Fibroblast of lung (primary cell): ENCODE measurements at regions not wholly inside any gene's neighbourhood (a gene's known extent, or its start where the extent isn't known, plus 50 kb on each side); places are given as distances from the start of the nearest gene placed in this dataset.

Experiments
- EZH2 ChIP-seq: IDR thresholded peaks from 2 replicates; pipeline ENCODE4 v1.5.1; 2012; ENCODE audit warnings: low read length, control low read depth, mild to moderate bottlenecking; ENCODE audit errors: missing control alignments
- TF ChIP-seq, protein P1 (sequence below), 2 donors: IDR thresholded peaks in 1 of 2; conservative IDR thresholded peaks in 1 of 2; 1 replicate in 1 of 2; 2 replicates in 1 of 2; pipeline ENCODE4 v1.5.1; 2011 to 2012; ENCODE audit warnings: low read length in 2 of 2, control low read depth in 1 of 2, inconsistent platforms in 1 of 2, low read depth in 1 of 2, mild to moderate bottlenecking in 1 of 2

DNA sequence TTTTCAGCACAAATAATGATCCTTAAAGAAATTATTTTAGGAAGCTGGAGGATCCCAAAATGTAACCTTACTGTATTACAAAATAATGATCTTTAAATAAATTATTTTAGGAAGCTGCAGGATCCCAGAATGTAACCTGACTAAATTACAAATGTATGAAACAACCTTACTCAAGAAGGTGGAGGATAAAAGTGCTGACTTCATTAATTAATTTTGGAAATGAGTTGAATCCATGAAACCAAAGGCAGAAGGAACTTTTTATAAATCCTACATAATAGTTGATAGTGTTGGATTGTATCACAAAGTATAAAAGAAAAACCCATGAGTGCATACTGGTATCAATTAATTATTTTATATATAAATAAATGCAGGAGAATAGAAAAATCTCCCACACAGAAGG is 859.9 kb downstream of the KCNJ2 start:
- TF ChIP-seq, protein P1, sequence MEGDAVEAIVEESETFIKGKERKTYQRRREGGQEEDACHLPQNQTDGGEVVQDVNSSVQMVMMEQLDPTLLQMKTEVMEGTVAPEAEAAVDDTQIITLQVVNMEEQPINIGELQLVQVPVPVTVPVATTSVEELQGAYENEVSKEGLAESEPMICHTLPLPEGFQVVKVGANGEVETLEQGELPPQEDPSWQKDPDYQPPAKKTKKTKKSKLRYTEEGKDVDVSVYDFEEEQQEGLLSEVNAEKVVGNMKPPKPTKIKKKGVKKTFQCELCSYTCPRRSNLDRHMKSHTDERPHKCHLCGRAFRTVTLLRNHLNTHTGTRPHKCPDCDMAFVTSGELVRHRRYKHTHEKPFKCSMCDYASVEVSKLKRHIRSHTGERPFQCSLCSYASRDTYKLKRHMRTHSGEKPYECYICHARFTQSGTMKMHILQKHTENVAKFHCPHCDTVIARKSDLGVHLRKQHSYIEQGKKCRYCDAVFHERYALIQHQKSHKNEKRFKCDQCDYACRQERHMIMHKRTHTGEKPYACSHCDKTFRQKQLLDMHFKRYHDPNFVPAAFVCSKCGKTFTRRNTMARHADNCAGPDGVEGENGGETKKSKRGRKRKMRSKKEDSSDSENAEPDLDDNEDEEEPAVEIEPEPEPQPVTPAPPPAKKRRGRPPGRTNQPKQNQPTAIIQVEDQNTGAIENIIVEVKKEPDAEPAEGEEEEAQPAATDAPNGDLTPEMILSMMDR (conservative IDR thresholded peaks at IDR 0.05 in 1 of 2, IDR thresholded peaks at IDR 0.05 in 1 of 2; ENCODE audit: low read depth in 1 of 2, low read length in 2 of 2) = no peak
- TF ChIP-seq EZH2 = no peak
